ENCODE measurements at regions not wholly inside any gene's neighbourhood (a gene's known extent, or its start where the extent isn't known, plus 50 kb on each side); places are given as distances from the start of the nearest gene placed in this dataset.

DNA sequence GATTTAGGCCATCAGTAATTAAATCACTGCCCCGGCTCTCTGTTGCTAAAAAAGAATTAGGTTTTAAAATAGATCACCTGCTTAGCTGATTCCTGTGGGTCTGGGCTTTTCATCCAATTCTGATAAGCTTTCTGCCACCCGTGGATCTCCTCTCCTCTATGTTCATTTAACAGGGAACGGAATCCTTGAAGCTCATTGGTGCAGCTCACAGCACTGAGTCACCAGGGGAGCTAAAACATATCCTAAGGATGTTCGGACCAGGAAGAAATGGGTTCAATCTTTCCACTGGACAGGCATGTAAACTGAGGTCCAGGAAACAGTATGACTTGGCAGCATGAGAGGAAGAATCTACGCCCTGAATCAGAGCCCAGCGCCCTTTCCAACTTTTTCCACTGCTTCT is 267.1 kb upstream of the GRIA1 start:
- TF ChIP-seq, protein P1, sequence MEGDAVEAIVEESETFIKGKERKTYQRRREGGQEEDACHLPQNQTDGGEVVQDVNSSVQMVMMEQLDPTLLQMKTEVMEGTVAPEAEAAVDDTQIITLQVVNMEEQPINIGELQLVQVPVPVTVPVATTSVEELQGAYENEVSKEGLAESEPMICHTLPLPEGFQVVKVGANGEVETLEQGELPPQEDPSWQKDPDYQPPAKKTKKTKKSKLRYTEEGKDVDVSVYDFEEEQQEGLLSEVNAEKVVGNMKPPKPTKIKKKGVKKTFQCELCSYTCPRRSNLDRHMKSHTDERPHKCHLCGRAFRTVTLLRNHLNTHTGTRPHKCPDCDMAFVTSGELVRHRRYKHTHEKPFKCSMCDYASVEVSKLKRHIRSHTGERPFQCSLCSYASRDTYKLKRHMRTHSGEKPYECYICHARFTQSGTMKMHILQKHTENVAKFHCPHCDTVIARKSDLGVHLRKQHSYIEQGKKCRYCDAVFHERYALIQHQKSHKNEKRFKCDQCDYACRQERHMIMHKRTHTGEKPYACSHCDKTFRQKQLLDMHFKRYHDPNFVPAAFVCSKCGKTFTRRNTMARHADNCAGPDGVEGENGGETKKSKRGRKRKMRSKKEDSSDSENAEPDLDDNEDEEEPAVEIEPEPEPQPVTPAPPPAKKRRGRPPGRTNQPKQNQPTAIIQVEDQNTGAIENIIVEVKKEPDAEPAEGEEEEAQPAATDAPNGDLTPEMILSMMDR (IDR thresholded peaks at IDR 0.05) = no peak
- no peak for TF ChIP-seq POLR2A (IDR thresholded peaks at IDR 0.05)

All from sigmoid colon (tissue), 3 donors.